ENCODE measurements at regions not wholly inside any gene's neighbourhood (a gene's known extent, or its start where the extent isn't known, plus 50 kb on each side); places are given as distances from the start of the nearest gene placed in this dataset.
"Not testable (repeated sequence)": the region's sequence is repeated elsewhere in the genome, so short reads cannot be mapped to it uniquely, and the experiment has no call there.

DNA sequence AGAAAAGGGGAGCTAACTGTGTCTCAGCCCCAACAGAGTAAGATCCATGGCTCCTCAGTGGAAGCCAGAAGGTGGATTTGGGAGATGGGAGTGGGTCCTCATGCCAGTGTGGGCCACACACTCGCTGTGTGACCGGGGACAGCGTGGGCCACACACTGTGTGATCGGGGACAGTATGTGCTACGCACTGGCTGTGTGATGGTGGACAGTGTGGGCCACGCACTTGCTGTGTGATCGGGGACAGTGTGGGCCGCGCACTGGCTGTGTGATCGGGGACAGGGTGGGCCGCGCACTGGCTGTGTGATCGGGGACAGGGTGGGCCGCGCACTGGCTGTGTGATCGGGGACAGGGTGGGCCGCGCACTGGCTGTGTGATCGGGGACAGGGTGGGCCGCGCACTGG, 282.5 kb downstream of the NXPE2 start:
- FAIRE-seq; in situ Hi-C loops (cut with MboI); H3K4me2 ChIP-seq (ENCODE audit: control insufficient read depth, insufficient read depth); H3K9ac ChIP-seq (ENCODE audit: control insufficient read depth, insufficient read depth, low read length); CTCF ChIA-PET; H3K27ac ChIP-seq (ENCODE audit: control insufficient read depth, insufficient read depth); SMC1A ChIA-PET (ENCODE audit: uncharacterized antibody, unreplicated experiment); H3K4me1 ChIP-seq (ENCODE audit: control insufficient read depth, insufficient read depth, low read length); intact Hi-C loops (cut with micrococcal nuclease; ENCODE audit: unreplicated experiment); H3K27me3 ChIP-seq (replicated peaks in 1 of 2; ENCODE audit: control insufficient read depth in 2 of 2, insufficient read depth in 2 of 2, low read length in 1 of 2); H3K9me3 ChIP-seq (replicated peaks; ENCODE audit: control insufficient read depth, insufficient read depth, low read length); H3K36me3 ChIP-seq (ENCODE audit: control insufficient read depth in 2 of 2, insufficient read depth in 2 of 2, low read length in 1 of 2); RAD21 ChIA-PET (ENCODE audit: unreplicated experiment); H3K4me3 ChIP-seq; DNase-seq (ENCODE audit: low read depth, low spot score); ATAC-seq; H3K79me2 ChIP-seq (ENCODE audit: control insufficient read depth, insufficient read depth, low read length); BruUV-seq (replicated peaks); H2AFZ ChIP-seq (ENCODE audit: control insufficient read depth, low read depth, low read length); H4K20me1 ChIP-seq (ENCODE audit: control insufficient read depth, insufficient read depth); POLR2A ChIA-PET: not testable (repeated sequence)
- WGBS (ENCODE audit: insufficient coverage, insufficient replicate concordance, low lambda C conversion rate, missing lambda C conversion rate), result 17% methylated on average over 5 of the region's 21 CpGs

DNA sequence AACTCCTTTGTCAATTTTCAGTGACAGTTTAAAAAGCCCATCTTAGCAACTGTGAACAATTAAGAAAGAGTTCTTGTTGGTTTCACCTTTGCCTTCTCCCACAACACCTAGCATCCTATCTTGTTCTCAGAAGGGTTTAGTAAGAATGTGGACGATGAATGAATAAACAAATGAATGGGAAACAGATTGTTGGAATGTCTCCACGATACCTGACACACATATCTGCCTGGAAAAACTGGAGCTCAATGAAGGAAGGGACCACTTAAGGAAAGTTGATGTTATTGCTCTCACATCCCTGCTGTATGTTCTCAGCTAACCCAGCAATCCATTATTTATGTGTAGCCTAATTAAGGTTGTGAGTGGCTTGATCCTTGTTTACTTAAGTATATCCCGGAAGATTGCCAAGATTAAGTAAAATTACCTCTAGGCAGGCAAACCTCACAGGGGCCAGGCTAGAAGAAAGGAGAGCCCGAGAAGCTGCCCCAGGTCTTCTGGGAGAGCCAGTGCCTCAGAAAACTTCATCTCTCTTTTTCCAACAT, 286.4 kb downstream of the NXPE2 start:
- H3K27me3 ChIP-seq (replicated peaks in 1 of 2; ENCODE audit: control insufficient read depth in 2 of 2, insufficient read depth in 2 of 2, low read length in 1 of 2), result no peaks in the 10 kb centered on the region; a peak in 2 of 4 replicates
- no peak for ATAC-seq
- ChIA-PET POLR2A (no interaction called here), SMC1A (ENCODE audit: uncharacterized antibody, unreplicated experiment) (interaction anchor here (1.0 kb wide), 1 partner anchor 11 kb away, joined by 3 read pairs; no protein-coding TSS in a partner anchor), CTCF (no interaction called here), RAD21 (ENCODE audit: unreplicated experiment) (no interaction called here)
- DNase-seq (ENCODE audit: low read depth, low spot score), result no peak
- no peaks in the 10 kb centered on the region for H3K36me3 ChIP-seq (ENCODE audit: control insufficient read depth in 2 of 2, insufficient read depth in 2 of 2, low read length in 1 of 2)
- H3K4me1 ChIP-seq (ENCODE audit: control insufficient read depth, insufficient read depth, low read length), result no peaks in the 10 kb centered on the region
- BruUV-seq (replicated peaks), result no TSS peak
- no peak overlapping the region for H3K4me3 ChIP-seq
- no peak overlapping the region for H3K4me2 ChIP-seq (ENCODE audit: control insufficient read depth, insufficient read depth)
- FAIRE-seq, result no peak
- WGBS (ENCODE audit: insufficient coverage, insufficient replicate concordance, low lambda C conversion rate, missing lambda C conversion rate), result 21% methylated on average over 4 of the region's 4 CpGs
- no peak overlapping the region for H3K9ac ChIP-seq (ENCODE audit: control insufficient read depth, insufficient read depth, low read length)
- TF ChIP-seq EZH2 (IDR thresholded peaks at IDR 0.05; ENCODE audit: borderline replicate concordance, control insufficient read depth, low read depth, low read length), result no peak
- TF ChIP-seq MYC (IDR thresholded peaks at IDR 0.05; ENCODE audit: insufficient read depth, insufficient read length, insufficient replicate concordance, low read length, severe bottlenecking), result no peak
- TF ChIP-seq SREBF1 (IDR thresholded peaks at IDR 0.05; ENCODE audit: low read length), result no peak
- TF ChIP-seq NRF1 (conservative IDR thresholded peaks at IDR 0.05; ENCODE audit: low read depth, low read length), result no peak
- no peak for TF ChIP-seq IRF4 (IDR thresholded peaks at IDR 0.05; ENCODE audit: low read depth, low read length)
- no peak overlapping the region for H3K27ac ChIP-seq (ENCODE audit: control insufficient read depth, insufficient read depth)
- no peaks in the 10 kb centered on the region for H4K20me1 ChIP-seq (ENCODE audit: control insufficient read depth, insufficient read depth)
- no peaks in the 10 kb centered on the region for H3K79me2 ChIP-seq (ENCODE audit: control insufficient read depth, insufficient read depth, low read length)
- in situ Hi-C loops (cut with MboI) (no loop called here), intact Hi-C loops (cut with micrococcal nuclease; ENCODE audit: unreplicated experiment) (no loop called here)
- no peak overlapping the region for H2AFZ ChIP-seq (ENCODE audit: control insufficient read depth, low read depth, low read length)
- H3K9me3 ChIP-seq (replicated peaks; ENCODE audit: control insufficient read depth, insufficient read depth, low read length), result no peaks in the 10 kb centered on the region

Measured in GM12878 (cell line).